ENCODE measurements at regions not wholly inside any gene's neighbourhood (a gene's known extent, or its start where the extent isn't known, plus 50 kb on each side); places are given as distances from the start of the nearest gene placed in this dataset.

DNA sequence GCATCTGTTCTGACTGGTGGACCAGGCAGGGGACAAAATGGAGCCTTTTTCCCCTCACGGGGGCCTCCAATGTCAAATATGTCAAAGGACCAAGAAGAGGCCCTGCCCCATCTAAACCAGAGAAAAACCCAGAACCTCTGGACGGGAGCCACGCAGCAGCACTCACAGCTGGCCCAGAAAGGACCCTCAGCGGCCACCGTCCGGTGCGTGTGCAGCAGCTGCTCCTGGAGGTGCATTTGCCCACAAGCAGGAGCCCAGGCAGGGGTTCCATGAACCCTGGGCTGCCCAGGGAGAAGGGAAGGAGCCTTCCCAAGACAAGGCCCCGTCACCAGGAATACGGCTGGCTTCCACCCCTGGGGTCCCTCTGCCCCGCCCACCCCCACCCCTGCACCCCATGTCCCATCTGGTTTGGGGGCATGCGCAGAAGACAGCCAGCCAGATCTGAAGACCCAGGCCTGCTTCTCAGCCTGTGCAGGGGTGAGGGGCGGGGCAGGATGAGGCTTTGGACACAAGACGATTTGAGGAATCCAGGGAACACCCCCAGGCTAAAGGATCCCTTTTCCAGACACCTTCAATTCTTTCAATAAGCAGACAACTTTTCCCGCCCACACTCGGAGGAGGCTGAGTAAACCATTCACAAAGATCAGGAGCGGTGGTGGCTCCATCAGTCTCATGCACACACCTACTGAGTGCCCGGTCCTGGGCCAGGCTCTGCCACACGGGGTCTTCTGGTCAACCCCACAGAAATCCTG is 423.1 kb downstream of the SHANK2 start:
- DNase-seq (ENCODE audit: extremely low read depth in 1 of 2, low read depth in 1 of 2): no peak

DNA sequence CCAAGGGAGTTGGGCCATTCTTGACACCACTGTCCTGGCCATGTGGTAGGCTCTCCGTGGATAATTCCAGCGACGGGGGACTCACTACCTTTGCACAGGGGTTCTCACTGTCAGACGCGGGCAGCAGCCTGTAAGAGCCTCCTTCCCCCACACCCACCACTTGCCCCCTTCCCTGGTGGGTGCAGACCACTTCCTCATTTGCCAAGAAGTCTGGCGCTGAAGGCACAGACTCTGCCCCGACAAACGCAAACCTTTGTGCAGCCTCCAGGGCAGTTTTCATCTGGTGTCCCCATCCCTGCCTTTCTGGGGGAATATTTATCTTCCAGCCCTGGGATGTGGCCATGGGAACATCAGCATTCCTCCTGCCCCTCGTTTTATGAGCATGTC is 422.5 kb downstream of the SHANK2 start:
- DNase-seq (ENCODE audit: extremely low read depth in 1 of 2, low read depth in 1 of 2): no peak

DNA sequence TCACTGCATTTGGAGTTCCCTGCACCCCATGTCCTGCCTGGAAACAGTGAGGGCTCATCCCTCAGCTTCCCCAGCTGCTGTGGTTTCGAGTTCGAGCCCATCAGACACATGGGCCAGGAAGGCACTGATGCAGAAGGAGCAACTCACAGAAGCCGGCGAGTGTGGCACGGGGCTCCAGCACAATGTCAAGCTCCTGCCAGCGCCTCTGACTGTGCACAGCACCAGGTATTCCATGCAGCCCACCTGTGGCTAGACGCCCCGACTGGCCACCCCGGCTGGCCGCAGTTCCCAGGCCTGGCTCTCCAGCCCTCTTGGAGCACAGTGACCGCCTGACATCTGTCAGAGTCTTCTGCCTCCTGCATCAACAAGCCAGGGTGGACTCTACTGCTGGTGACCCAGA is 419.4 kb downstream of the SHANK2 start:
- DNase-seq (ENCODE audit: extremely low read depth in 1 of 2, low read depth in 1 of 2): no peak

DNA sequence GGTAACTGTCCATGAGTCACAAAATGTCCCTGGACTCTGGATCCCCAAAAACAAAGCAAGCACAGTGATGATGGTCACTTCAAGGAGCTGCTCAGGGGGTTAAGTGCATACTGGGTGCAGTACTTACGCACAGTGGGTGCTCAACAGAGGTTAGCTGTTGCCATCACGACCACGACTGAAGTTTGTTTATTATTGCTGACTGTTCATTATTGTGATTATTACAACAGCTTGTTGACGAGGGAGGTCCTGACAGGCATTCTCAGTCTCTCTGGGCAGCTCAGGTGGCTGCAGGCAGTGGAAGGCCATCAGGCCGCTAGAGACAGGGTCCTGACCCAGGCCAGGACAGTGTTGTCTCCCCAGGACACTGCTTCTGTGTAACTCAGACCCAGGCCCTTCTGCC is 418.8 kb downstream of the SHANK2 start:
- no peak for DNase-seq (ENCODE audit: extremely low read depth in 1 of 2, low read depth in 1 of 2)

DNA sequence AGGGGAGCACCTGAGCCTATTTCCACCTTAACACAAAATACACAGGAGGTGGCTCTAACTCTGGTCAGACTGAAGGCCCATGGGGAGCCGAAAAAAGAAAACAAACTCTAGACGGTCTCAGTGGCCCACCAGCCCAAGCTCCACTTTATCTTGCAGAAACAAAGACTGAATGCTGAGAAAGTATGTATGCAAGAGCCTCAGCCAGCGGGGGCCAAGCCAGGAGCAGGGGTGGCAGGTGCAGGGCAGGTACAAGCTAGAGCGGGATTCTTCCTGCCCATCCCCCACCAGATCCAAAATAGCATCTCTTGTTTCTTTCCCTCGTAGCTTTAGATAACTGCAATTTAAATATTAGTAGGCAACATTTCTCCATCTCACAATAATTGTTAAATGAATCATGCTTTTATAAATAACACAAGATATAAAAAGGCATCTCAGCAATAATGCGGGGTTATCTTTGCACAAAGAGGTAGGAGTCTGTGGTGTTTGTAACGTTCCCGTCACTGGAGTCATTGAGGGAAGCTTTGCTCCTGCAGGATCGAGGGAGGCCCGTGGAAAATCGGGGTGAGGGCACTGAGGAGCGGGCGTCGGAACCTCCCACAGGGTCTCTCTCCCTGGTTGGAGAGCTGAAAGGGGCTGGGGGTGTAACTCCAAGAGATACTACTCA is 418.0 kb downstream of the SHANK2 start:
- DNase-seq (ENCODE audit: extremely low read depth in 1 of 2, low read depth in 1 of 2): no peak

DNA sequence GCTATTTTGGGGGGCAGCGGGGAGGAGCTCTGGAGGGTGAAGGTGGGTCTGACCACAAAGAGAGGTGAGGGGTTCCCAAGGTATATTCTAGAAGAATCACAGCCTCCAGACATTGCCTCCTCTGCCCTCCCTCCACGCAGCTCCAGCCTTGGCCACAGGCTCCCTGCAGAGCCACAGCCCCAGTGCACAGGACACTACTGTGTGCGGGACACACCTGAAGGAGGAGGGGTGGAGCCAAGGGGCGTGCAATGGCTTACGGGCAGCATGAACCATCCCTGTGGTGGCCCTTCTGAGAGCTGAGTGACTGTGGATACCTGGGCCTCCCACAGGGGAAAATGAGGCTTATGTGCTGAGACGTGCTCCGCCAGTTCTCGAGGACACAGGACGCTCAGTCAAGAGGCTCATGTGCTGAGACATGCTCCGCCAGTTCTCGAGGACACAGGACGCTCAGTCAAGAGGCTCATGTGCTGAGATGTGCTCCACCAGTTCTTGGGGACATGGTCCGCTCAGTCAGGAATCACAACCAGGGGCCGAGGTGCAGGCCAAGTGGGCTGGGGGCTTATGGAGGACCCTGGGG is 417.3 kb downstream of the SHANK2 start:
- DNase-seq (ENCODE audit: extremely low read depth in 1 of 2, low read depth in 1 of 2): no peak

DNA sequence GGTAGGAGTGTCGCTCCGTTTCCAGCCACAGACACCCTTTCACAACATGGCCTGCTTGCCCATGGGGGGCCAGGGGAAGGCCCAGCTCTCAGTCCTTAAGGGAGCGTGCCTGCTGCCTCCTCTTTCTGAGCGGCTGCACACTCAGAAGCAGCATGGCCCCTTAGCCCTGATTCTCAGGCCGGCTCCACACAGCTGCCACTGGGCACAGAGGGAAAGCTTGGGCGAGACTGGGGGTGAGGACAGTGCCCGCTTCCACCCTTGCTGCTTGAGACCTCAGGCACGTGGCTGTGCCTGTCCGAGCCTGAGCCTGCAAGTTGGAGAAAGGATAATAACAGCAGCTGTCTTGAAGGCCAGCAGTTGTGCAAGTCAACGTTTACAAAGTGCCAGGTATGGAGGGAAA is 416.3 kb downstream of the SHANK2 start:
- DNase-seq (ENCODE audit: extremely low read depth in 1 of 2, low read depth in 1 of 2): no peak

DNA sequence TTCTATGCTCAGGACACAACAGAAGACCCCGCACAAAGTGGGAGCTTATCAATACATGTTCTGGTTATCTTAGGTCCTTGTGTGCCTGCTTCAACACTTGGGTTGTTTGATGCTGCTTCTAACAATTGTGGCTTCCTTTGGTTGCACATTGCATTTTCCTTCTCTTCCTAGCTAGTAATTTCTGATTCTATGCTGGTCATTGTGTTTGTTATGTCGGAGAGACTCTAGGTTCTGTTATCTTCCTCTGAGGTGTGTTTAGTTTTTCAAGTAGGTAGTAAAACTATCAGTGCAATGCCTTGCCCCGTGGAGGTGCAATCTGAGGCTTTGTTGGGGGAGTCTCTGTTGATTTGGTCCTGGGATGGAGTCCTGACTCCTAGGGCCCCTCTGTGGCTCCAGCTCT is 414.2 kb downstream of the SHANK2 start:
- DNase-seq (ENCODE audit: extremely low read depth in 1 of 2, low read depth in 1 of 2): no peak

DNA sequence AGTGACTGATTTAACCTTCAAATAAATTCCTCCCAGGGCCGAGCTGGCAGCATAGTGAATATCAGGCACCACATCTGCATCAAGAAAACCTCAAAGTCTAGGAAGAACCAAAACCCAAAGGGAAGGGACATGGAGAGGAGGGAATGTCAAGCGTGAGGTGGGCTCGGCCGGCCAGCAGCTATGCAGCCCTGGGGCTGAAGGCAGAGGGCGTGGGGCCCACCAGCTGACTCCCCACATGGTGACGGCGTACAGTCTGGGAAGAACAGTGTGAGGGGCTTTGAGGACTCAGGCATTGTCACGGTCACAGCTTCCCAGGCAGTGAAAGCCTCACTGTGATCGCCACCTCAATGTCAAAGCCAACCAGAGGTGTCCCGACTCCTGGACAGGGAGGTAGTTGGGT is 412.5 kb downstream of the SHANK2 start:
- DNase-seq (ENCODE audit: extremely low read depth in 1 of 2, low read depth in 1 of 2): no peak

DNA sequence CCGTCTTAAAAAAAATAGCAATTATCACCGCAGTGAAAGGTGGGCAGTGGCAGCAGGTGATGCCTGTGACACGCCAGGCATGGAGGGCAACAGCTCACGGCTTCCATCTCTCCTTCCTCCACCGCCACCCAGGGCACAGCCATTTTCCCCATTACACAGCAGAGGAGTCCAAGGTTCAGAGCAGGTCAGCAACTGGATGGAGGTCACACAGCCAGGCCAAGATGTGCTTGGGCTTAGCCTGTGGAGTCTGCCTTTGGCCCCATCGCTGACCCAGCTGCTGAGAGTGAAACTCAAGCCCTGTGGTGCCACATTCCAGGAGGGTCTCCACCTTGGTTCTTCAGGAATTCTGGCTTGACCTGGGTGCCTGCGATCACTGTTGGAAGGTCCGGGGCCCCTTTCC is 411.1 kb downstream of the SHANK2 start:
- no peak for DNase-seq (ENCODE audit: extremely low read depth in 1 of 2, low read depth in 1 of 2)

DNA sequence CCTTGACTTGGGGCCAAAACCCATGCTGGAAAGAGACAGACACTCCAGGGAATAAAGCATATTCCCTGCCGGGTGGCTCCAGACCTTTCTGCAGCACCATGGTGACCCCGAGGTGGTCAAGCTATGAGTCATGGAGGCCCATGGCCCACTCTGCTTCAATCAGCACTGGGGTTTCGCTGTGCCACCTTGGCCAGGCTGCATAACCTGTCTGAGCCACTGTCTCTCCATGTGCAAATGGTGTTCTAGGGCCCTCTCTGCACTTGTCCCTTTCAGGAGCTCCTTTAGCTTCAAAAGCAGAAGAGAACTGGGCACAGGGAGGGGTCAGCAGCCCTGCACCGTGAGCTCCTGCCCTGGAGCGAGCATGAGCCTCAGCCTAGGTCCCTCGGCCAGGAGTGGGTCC is 410.1 kb downstream of the SHANK2 start:
- no peak for DNase-seq (ENCODE audit: extremely low read depth in 1 of 2, low read depth in 1 of 2)

DNA sequence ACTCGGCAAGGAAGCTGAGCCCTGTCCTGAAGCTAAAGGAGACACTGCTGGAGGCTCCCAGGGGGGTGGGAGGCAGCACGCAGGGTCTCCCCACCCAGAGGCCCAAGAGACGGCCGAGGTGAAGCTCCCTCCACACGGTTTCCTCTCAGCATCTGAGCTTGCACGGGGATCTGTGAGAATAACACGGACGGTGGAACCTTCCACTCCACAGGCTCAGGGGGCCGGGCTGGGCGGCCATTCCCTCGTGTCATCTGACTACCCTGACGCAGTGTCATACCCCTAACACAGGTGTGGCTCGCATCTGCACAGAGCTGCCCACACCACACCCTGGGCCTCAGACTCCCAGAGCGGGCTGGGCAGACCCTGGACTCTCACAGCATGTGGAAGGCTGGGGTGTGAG is 409.7 kb downstream of the SHANK2 start:
- no peak for DNase-seq (ENCODE audit: extremely low read depth in 1 of 2, low read depth in 1 of 2)

DNA sequence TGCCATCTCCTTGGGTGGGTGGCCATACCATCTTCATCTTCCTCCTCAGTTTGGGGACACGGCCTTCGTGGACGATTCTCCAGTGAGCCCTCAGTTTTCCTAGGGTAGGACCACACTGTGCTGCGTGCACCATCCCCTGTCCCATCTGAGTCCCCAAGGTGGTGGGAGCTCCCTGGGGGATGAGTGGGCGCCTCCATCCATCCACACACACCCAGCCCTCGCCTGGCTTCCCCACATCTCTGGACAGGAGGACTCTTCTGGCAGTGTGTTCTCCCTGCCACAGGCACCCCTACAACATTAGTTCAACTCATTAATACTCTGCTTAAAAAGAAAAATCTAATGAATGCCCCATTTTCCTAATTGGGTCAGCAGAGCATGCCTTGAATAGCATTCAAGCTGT is 408.5 kb downstream of the SHANK2 start:
- no peak for DNase-seq (ENCODE audit: extremely low read depth in 1 of 2, low read depth in 1 of 2)

DNA sequence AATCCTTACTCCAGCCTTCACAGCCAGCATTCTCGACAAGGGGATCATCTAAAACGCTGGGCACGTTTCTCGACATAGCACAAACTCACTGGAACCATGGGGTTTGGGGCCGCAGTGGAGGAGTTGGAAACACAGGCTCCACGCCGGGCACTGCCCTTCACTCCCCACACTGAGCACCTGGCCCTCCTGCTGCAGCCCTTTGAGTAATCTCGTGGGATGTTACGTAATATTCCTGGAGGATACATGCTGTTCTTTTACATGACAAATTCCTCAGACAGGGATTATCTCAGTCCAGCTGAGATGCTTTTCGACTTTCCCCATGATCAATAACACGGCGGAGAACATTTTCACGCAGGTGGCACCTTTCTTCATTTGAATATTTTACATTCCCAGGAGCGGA is 408.0 kb downstream of the SHANK2 start:
- no peak for DNase-seq (ENCODE audit: extremely low read depth in 1 of 2, low read depth in 1 of 2)

DNA sequence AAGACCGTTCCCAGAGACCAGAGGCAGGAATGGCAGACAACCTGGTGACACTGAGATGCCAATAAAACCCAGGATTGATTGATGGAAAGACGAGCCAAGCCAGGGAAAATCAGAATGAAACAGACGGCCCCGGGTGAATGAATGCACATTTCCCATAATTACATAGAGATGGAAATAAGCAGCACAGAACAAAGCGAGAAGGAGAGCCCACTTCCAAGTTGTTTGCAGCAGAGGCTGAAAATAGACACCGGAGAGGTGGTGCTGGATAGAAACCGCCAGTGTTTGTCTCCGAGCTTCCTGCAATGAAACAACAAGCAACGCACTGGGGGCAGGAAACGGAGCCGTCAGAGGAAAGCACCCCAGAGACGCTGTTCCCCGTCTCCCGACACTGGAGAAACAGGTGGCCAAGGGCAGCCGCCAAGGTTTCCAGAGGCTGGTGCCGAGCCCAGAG is 406.8 kb downstream of the SHANK2 start:
- no peak for DNase-seq (ENCODE audit: extremely low read depth in 1 of 2, low read depth in 1 of 2)

DNA sequence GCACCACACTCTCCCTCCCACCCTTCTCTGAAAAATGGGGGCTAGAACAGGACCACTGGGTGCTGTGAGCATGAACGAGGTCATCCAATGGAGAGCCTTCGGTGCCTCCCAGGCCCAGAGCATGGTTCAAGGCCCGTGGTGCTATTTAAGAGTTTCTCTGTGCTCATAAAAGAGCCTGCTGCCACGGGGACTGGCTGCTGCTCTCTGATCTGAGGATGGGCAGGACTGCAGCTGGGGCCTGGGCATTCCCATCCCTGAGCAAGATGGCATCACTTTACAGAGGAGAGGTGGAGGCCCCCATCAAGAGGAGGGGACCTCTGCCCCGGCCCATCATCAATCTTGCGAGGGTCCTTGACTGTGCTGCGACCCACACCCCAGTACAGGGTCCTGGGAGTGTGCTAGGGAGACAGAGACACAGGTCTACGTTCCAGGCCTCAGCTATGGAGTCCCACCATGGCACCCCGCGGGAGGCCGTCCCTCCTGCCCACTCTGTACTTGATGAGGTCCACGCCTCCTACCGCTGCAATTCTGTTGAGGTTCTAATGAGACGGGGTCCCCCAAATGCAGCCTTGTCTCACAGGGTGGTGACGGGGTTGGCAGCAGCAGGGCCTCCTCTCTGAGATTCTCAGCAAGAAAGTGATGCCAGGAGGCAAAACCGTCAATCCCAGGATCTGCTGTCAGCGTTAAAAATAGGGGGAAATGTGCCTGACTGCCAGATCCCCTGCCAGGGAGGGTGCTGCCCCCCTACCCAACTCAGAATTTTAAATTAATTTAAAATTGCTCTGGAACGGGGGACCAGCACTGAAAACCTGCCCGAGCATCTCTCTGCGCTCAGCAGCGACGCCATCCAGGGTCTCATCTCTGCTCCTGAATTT is 405.4 kb downstream of the SHANK2 start:
- no peak for DNase-seq (ENCODE audit: extremely low read depth in 1 of 2, low read depth in 1 of 2)

DNA sequence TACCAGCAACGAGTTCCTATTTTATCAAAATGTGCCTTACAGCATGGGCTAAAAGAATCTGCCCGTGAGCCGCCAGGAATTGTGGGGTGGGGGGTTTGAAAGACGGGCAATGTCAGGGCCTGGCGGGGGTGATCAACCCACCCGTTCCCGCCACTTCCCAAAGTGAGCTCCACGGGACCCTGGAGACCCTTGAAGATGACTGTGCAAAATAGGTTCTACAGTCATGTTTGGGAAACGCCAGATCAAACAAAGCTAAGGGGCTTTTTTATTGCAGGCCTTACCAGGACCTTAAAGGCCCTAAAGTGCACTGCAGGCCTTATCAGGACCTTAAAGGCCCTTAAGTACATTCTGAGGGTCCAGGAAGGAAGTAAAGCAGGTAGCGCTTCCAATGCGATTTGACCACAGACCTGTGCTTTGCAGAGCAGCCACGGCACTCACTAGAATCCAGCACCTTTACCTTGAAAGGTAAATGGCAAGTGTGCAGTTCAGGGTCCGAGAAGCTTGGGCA is 404.1 kb downstream of the SHANK2 start:
- no peak for DNase-seq (ENCODE audit: extremely low read depth in 1 of 2, low read depth in 1 of 2)

DNA sequence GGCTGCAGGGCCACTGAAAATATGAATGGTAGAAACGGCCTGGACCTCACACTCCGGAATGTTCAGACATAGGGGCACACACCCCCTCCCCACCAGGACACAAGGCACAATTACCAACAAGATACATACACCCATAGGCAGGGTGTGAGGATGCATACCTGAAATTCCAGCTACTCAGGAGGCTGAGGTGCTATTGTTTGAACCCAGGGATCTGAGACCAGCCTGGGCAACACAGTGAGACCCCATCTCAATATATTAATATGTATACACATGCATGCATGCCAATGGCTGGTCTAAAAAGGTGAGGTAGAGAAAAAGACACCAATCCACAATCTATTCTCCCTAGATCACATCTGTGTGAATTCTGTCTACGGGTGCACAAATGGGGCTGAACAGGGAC is 403.3 kb downstream of the SHANK2 start:
- DNase-seq (ENCODE audit: extremely low read depth in 1 of 2, low read depth in 1 of 2): no peak

DNA sequence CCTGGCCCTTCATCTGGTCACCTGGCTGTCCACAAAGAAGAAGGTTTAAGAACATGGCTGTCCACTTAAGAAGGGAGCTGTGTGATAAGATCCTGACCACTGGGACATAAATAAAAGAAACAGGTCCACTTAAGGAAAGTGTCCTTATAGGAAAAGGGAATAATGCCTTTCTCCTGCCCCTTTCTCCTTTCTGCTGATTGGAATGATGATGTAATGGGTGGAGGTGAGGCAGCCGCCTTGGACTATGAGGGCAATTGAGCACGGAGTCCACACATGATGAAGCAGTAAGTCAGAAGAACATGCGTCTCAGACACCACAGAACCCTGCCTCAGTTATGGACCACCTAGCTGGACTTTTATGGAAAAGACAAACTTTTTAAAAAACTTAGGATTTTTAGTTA is 401.1 kb downstream of the SHANK2 start:
- no peak for DNase-seq (ENCODE audit: extremely low read depth in 1 of 2, low read depth in 1 of 2)

DNA sequence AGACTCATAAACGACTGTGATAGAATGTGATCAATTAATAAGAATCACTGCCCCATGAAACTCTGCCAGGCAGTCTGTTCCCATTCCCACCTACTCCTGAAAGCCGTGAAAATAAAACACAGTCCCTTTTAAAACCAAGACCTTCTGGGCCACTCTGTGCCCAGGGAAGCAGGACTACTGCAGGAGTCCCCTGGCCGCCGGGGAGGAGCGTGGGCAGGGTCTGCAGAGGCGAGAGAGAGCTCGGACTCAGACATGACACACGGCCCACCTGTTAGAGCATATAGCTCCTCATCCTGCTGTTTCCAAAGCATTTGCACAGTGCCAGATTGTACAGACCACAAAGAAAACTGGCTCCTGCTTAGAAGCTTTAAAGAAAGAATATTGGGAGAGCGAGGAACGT is 400.5 kb downstream of the SHANK2 start:
- DNase-seq (ENCODE audit: extremely low read depth in 1 of 2, low read depth in 1 of 2): no peak

DNA sequence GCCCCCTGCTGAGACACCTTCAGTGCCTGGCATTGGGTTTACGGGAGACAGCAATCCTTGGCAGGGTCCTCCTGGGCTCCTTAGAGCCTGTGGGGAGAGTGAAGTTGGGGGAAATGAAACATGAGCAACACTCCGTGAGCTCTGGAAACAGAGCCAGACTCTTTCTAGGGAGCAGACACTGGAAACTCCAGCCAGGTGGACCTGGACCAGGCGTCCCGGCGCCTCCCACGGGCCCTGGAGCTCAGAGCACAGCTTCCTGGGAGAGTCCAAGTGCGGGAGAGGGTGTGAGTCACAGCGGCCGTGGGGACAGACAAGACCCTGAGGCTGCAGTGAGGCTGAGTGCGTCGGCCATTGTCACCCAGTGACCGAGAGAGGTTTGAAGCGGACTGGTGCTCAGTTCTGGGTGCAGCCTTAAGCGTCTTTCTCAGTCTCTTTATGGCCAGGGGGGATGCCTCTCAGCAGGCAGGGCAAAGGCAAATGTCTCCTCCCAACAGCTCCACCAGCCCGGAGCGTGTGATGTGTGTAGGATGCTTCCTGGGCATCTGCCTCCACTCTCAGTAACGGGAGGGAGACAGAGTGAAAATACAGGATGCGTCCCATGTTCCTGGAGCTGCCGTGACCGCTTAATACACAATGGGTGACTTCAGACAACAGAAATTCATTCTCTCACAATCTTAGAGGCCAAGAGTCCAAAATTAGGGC is 399.2 kb downstream of the SHANK2 start:
- DNase-seq (ENCODE audit: extremely low read depth in 1 of 2, low read depth in 1 of 2): no peak
